NAMALWA (cell line): ENCODE measurements at regions not wholly inside any gene's neighbourhood (a gene's known extent, or its start where the extent isn't known, plus 50 kb on each side); places are given as distances from the start of the nearest gene placed in this dataset.

Experiments
- DNase-seq: peaks from one replicate; pipeline ENCODE4 v3.0.0-alpha.2; 2015; ENCODE audit warnings: low spot score

- DNase-seq: no peak
These were observed 60.0 kb downstream of the ING1 start for GRCh38 chr13:110773480-110773879.

GRCh38 chr13:110774051-110774450 is 60.6 kb downstream of the ING1 start:
- DNase-seq: no peak

- DNase-seq: no peak
These were observed 61.0 kb downstream of the ING1 start for GRCh38 chr13:110774490-110774889.

- no peak for DNase-seq
These were observed 62.1 kb downstream of the ING1 start for GRCh38 chr13:110775576-110775975.

- no peak for DNase-seq
These were observed 63.8 kb downstream of the ING1 start for GRCh38 chr13:110777251-110777820.

GRCh38 chr13:110779022-110779421 is 65.5 kb downstream of the ING1 start:
- no peak for DNase-seq

GRCh38 chr13:110780422-110780821 is 66.9 kb downstream of the ING1 start:
- DNase-seq: no peak

GRCh38 chr13:110782185-110782584 is 68.7 kb downstream of the ING1 start:
- DNase-seq: no peak

GRCh38 chr13:110784704-110785103 is 71.2 kb downstream of the ING1 start:
- DNase-seq: no peak

GRCh38 chr13:110788778-110789177 is 75.3 kb downstream of the ING1 start:
- no peak for DNase-seq

GRCh38 chr13:110789871-110790270 is 76.4 kb downstream of the ING1 start:
- no peak for DNase-seq

GRCh38 chr13:110790371-110790770 is 76.9 kb downstream of the ING1 start:
- no peak for DNase-seq

GRCh38 chr13:110794209-110794608 is 80.7 kb downstream of the ING1 start:
- no peak for DNase-seq

- DNase-seq: no peak
These were observed 83.9 kb downstream of the ING1 start for GRCh38 chr13:110797230-110797877.

GRCh38 chr13:110798081-110798994 is 84.8 kb downstream of the ING1 start:
- no peak for DNase-seq

- no peak for DNase-seq
These were observed 86.0 kb downstream of the ING1 start for GRCh38 chr13:110799246-110800236.

- no peak for DNase-seq
These were observed 87.5 kb downstream of the ING1 start for GRCh38 chr13:110801044-110801443.

- no peak for DNase-seq
These were observed 88.8 kb downstream of the ING1 start for GRCh38 chr13:110802260-110802659.

GRCh38 chr13:110806636-110807035 is 93.1 kb downstream of the ING1 start:
- no peak for DNase-seq

- no peak for DNase-seq
These were observed 94.0 kb downstream of the ING1 start for GRCh38 chr13:110807546-110807945.

- DNase-seq: no peak
These were observed 94.6 kb downstream of the ING1 start for GRCh38 chr13:110808138-110808537.
